IMR-90 (cell line): ENCODE measurements at regions not wholly inside any gene's neighbourhood (a gene's known extent, or its start where the extent isn't known, plus 50 kb on each side); places are given as distances from the start of the nearest gene placed in this dataset.

ENCODE experiments used
- ATAC-seq: fragments of 200-7000 bp; cut with Tn5 transposase; 2 replicates; pipeline ENCODE4 v1.9.1; 2020; ENCODE audit warnings: low read depth, mild to moderate bottlenecking, moderate library complexity
- BruUV-seq: library from RNA; stranded (reverse); fragments of 400-500 nt; replicated peaks from 2 replicates; lab custom pipeline; 2021; lab: Mats Ljungman, UMichigan
- CTCF ChIA-PET: fragments of 300-600 bp; formaldehyde crosslinking; extraction: SDS; loops from one replicate; lab custom pipeline; 2021; ENCODE audit warnings: antibody characterized with exemption; lab: Yijun Ruan, JAX
- POLR2A ChIA-PET: fragments of 300-600 bp; sonication (Branson Sonifier 250); formaldehyde crosslinking; loops from one replicate; lab custom pipeline; 2022; ENCODE audit warnings: antibody characterized with exemption; ENCODE audit not compliant: unreplicated experiment; lab: Charles Lee
- DNase-seq: peaks from one replicate; pipeline ENCODE4 v3.0.0; 2013
- H2AFZ ChIP-seq: replicated peaks from 2 replicates; pipeline ENCODE3; 2013; ENCODE audit warnings: low read length, mild to moderate bottlenecking; ENCODE audit not compliant: poor library complexity
- H2AK5ac ChIP-seq: 2 replicates; pipeline ENCODE4 v1.6.1; 2013; ENCODE audit warnings: low read depth, low read length, inconsistent platforms
- H2AK9ac ChIP-seq: replicated peaks from 2 replicates; pipeline ENCODE3; 2013; ENCODE audit warnings: mild to moderate bottlenecking, low read depth, low read length, moderate library complexity; ENCODE audit not compliant: poor library complexity
- H2BK120ac ChIP-seq: 2 replicates; pipeline ENCODE4 v1.6.1; 2013; ENCODE audit warnings: low read depth, low read length, inconsistent platforms
- H2BK15ac ChIP-seq: 3 replicates; pipeline ENCODE4 v1.6.1; 2013; ENCODE audit warnings: low read depth, low read length, inconsistent platforms
- H2BK20ac ChIP-seq: 2 replicates; pipeline ENCODE4 v1.6.1; 2013; ENCODE audit warnings: low read depth, mild to moderate bottlenecking, inconsistent platforms, low read length, moderate library complexity
- H2BK5ac ChIP-seq: 2 replicates; pipeline ENCODE4 v1.6.1; 2013; ENCODE audit warnings: mild to moderate bottlenecking, low read depth, low read length, inconsistent platforms; ENCODE audit not compliant: poor library complexity, severe bottlenecking
- H3K14ac ChIP-seq: replicated peaks from 2 replicates; pipeline ENCODE4 v1.6.1; 2013; ENCODE audit warnings: low read depth, low read length, inconsistent platforms
- H3K18ac ChIP-seq: 2 replicates; pipeline ENCODE4 v1.6.1; 2013; ENCODE audit warnings: low read depth, low read length, control low read depth
- H3K23ac ChIP-seq: 2 replicates; pipeline ENCODE4 v1.6.1; 2013; ENCODE audit warnings: low read depth, low read length, inconsistent platforms
- H3K27ac ChIP-seq: 2 replicates; pipeline ENCODE4 v1.5.1; 2013; ENCODE audit warnings: mild to moderate bottlenecking, control low read depth, low read length; ENCODE audit not compliant: insufficient read depth
- H3K27me3 ChIP-seq: 2 replicates; pipeline ENCODE4 v1.6.1; 2013; ENCODE audit warnings: low read length; ENCODE audit not compliant: control insufficient read depth, insufficient read depth
- H3K36me3 ChIP-seq: 2 replicates; pipeline ENCODE4 v1.6.1; 2013; ENCODE audit warnings: low read length, mixed read lengths; ENCODE audit not compliant: control insufficient read depth, insufficient read depth
- H3K4ac ChIP-seq: 2 replicates; pipeline ENCODE4 v1.6.1; 2013; ENCODE audit warnings: low read depth, low read length, inconsistent platforms
- H3K4me1 ChIP-seq: 2 replicates; pipeline ENCODE4 v1.6.1; 2013; ENCODE audit warnings: low read length, mixed read lengths; ENCODE audit not compliant: control insufficient read depth, insufficient read depth
- H3K4me2 ChIP-seq: 2 replicates; pipeline ENCODE4 v1.6.1; 2013; ENCODE audit warnings: low read depth, mild to moderate bottlenecking, control low read depth, low read length, moderate library complexity
- H3K4me3 ChIP-seq: 2 replicates; pipeline ENCODE4 v1.5.1; 2013; ENCODE audit warnings: low read depth, mild to moderate bottlenecking, control low read depth, low read length, moderate library complexity; ENCODE audit not compliant: insufficient read depth
- H3K56ac ChIP-seq: 2 replicates; pipeline ENCODE4 v1.6.1; 2013; ENCODE audit warnings: low read length, inconsistent platforms; ENCODE audit not compliant: insufficient read depth; ENCODE audit errors: extremely low read depth
- H3K79me1 ChIP-seq, 2 experiments: 2 replicates each; pipeline ENCODE4 v1.6.1; 2013; ENCODE audit warnings: low read length in 2 of 2, inconsistent platforms in 1 of 2, low read depth in 1 of 2
- H3K9ac ChIP-seq: 2 replicates; pipeline ENCODE4 v1.6.1; 2013; ENCODE audit warnings: low read depth, low read length, control low read depth
- H3K9me1 ChIP-seq: 2 replicates; pipeline ENCODE4 v1.6.1; 2013; ENCODE audit warnings: low read length, inconsistent platforms; ENCODE audit not compliant: insufficient read depth
- H3K9me3 ChIP-seq: 2 replicates; pipeline ENCODE4 v1.6.1; 2013; ENCODE audit warnings: low read length; ENCODE audit not compliant: control insufficient read depth, insufficient read depth
- H4K20me1 ChIP-seq: 2 replicates; pipeline ENCODE4 v1.6.1; 2013; ENCODE audit warnings: low read length, inconsistent platforms; ENCODE audit not compliant: insufficient read depth
- H4K5ac ChIP-seq: 2 replicates; pipeline ENCODE4 v1.6.1; 2013; ENCODE audit warnings: mild to moderate bottlenecking, low read depth, low read length, control low read depth
- H4K8ac ChIP-seq, 2 experiments: 2 replicates each; pipeline ENCODE4 v1.6.1; 2013; ENCODE audit warnings: low read depth in 2 of 2, low read length in 2 of 2, control low read depth in 1 of 2, inconsistent platforms in 1 of 2
- H4K91ac ChIP-seq: 2 replicates; pipeline ENCODE4 v1.6.1; 2013; ENCODE audit warnings: low read depth, low read length, inconsistent platforms; ENCODE audit not compliant: insufficient read depth
- CEBPB ChIP-seq: IDR thresholded peaks from 2 replicates; pipeline ENCODE4 v1.6.1; 2012; ENCODE audit warnings: low read depth, low read length, improper control_type of control experiment
- RCOR1 ChIP-seq: IDR thresholded peaks from 2 replicates; pipeline ENCODE4 v1.6.1; 2012; ENCODE audit warnings: mild to moderate bottlenecking, low read length, improper control_type of control experiment; ENCODE audit not compliant: insufficient replicate concordance
- WGBS, 2 experiments: methylation state at CpG; one replicate each; pipeline versions ENCODE4 v1.1.5 to v1.1.7; 2013; ENCODE audit warnings: missing lambda C conversion rate in 2 of 2; ENCODE audit not compliant: insufficient read length in 1 of 2; ENCODE audit errors: extremely low coverage in 2 of 2; 5-methylcytosine and 5-hydroxymethylcytosine counted together
- dilution Hi-C: fragments of 300-500 bp; cut with HindIII; formaldehyde crosslinking; loops from one replicate; pipeline ENCODE4 v1.14.3; 2018; ENCODE audit warnings: low sequenced_read_pairs; ENCODE audit not compliant: unreplicated experiment
- in situ Hi-C: fragments of 300-500 bp; cut with MboI; formaldehyde crosslinking; loops from 3 replicates; pipeline ENCODE4 v1.14.3; 2019; ENCODE audit warnings: low sequenced_read_pairs, inconsistent platforms, mixed read lengths
- intact Hi-C: fragments of 100-400 bp; cut with micrococcal nuclease; formaldehyde crosslinking; loops from 2 replicates; pipeline ENCODE4 v1.10.0; 2022
- TF ChIP-seq, protein P1 (sequence below): fragments of 150-350 bp; IDR thresholded peaks from 2 replicates; pipeline ENCODE4 v1.6.1; 2016; ENCODE audit warnings: low read depth, mild to moderate bottlenecking, low read length, moderate library complexity, borderline replicate concordance

DNA sequence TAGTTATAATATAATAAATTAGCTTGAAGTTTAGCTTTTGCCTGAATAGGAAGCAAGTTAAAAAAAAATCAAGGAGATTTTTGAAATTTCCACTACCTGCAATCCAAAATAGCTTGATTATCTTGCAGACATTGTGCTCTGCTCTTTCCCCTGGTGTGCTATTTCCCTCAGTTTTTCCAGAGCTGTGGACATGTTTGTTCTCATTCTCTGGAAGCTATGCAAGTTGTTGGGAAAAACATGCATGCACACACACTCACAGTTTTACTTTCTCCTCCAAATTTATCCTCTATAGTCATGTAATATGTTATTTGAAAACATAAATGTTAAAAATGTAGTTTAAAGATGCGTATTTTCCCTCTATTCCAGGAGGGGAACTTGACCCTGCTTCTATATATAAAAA is 225.8 kb upstream of the ARSJ start:
- intact Hi-C loops (no loop called here), in situ Hi-C loops (no loop called here), dilution Hi-C loops (no loop called here)
- Histone ChIP-seq H3K56ac (no peak overlapping the region), H2BK20ac (no peak overlapping the region), H2BK15ac (no peak overlapping the region), H4K5ac (no peak overlapping the region), H4K20me1 (no peaks in the 10 kb centered on the region), H2AK9ac (no peak overlapping the region), H3K4me1 (peaks cover 1% of the 10 kb centered on the region; the same call in 1 of the 2 replicates), H3K79me1 (no peaks in the 10 kb centered on the region), H3K4me3 (no peak overlapping the region), H3K9ac (no peak overlapping the region), H3K4me2 (no peak overlapping the region), H3K14ac (no peak overlapping the region), H2AFZ (no peak overlapping the region), H3K9me3 (no peaks in the 10 kb centered on the region), H3K36me3 (no peaks in the 10 kb centered on the region), H3K18ac (no peak overlapping the region), H3K23ac (no peak overlapping the region), H3K9me1 (peaks cover 3% of the 10 kb centered on the region; the same call in 1 of the 2 replicates), H4K91ac (no peak overlapping the region), H2BK5ac (no peak overlapping the region), H3K27me3 (no peaks in the 10 kb centered on the region), H3K4ac (no peak overlapping the region), H2AK5ac (no peak overlapping the region), H4K8ac (no peak overlapping the region), H3K27ac (no peak overlapping the region), H2BK120ac (no peak overlapping the region)
- ChIA-PET CTCF (interaction anchor here (1.1 kb wide), 1 partner anchor 169 kb away, joined by 3 read pairs; no protein-coding TSS in a partner anchor), POLR2A (no interaction called here)
- TF ChIP-seq CEBPB (no peak), RCOR1 (no peak)
- TF ChIP-seq, protein P1, sequence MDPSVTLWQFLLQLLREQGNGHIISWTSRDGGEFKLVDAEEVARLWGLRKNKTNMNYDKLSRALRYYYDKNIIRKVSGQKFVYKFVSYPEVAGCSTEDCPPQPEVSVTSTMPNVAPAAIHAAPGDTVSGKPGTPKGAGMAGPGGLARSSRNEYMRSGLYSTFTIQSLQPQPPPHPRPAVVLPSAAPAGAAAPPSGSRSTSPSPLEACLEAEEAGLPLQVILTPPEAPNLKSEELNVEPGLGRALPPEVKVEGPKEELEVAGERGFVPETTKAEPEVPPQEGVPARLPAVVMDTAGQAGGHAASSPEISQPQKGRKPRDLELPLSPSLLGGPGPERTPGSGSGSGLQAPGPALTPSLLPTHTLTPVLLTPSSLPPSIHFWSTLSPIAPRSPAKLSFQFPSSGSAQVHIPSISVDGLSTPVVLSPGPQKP, result no peak
- BruUV-seq, result no TSS peak
- WGBS, 2 experiments, result no CpG with 5 or more reads among the region's 1 CpG
- DNase-seq (no peak), ATAC-seq (no peak)
